Hepatocyte (in vitro differentiated cells): ENCODE measurements at regions not wholly inside any gene's neighbourhood (a gene's known extent, or its start where the extent isn't known, plus 50 kb on each side); places are given as distances from the start of the nearest gene placed in this dataset.

Experiments used
- DNase-seq: peaks from one replicate; pipeline ENCODE4 v3.0.0-alpha.2; 2016; ENCODE audit warnings: low spot score
- H2AFZ ChIP-seq: fragments of 200-600 bp; sonication (generic); 2 replicates; pipeline ENCODE4 v1.6.0; 2016; ENCODE audit warnings: antibody characterized with exemption, mild to moderate bottlenecking
- H3K27ac ChIP-seq: fragments of 200-600 bp; sonication (generic); 2 replicates; pipeline ENCODE4 v1.5.1; 2016; ENCODE audit warnings: mild to moderate bottlenecking
- H3K27me3 ChIP-seq: fragments of 200-600 bp; sonication (generic); 2 replicates; pipeline ENCODE4 v1.6.1; 2016
- H3K36me3 ChIP-seq: fragments of 200-600 bp; sonication (generic); replicated peaks from 2 replicates; pipeline ENCODE4 v1.5.1; 2016; ENCODE audit warnings: low read depth; ENCODE audit not compliant: insufficient read depth
- H3K4me1 ChIP-seq: fragments of 200-600 bp; sonication (generic); 2 replicates; pipeline ENCODE4 v1.5.1; 2016; ENCODE audit warnings: mild to moderate bottlenecking, moderate library complexity; ENCODE audit not compliant: insufficient read depth
- H3K4me2 ChIP-seq: fragments of 200-600 bp; sonication (generic); 2 replicates; pipeline ENCODE4 v1.6.0; 2016
- H3K4me3 ChIP-seq: fragments of 200-600 bp; sonication (generic); 2 replicates; pipeline ENCODE4 v1.5.1; 2016; ENCODE audit warnings: mild to moderate bottlenecking
- H3K79me2 ChIP-seq: fragments of 200-600 bp; sonication (generic); 2 replicates; pipeline ENCODE4 v1.6.0; 2017; ENCODE audit warnings: mild to moderate bottlenecking
- H3K9me2 ChIP-seq: fragments of 200-600 bp; sonication (generic); replicated peaks from 2 replicates; pipeline ENCODE4 v1.6.0; 2017; ENCODE audit warnings: mild to moderate bottlenecking; ENCODE audit not compliant: insufficient read depth
- H3K9me3 ChIP-seq: fragments of 200-600 bp; sonication (generic); 2 replicates; pipeline ENCODE4 v1.5.1; 2016; ENCODE audit warnings: low read depth, mild to moderate bottlenecking
- H4K20me1 ChIP-seq: fragments of 200-600 bp; sonication (generic); 2 replicates; pipeline ENCODE4 v1.6.0; 2016; ENCODE audit warnings: mild to moderate bottlenecking; ENCODE audit not compliant: insufficient read depth, poor library complexity, severe bottlenecking
- CTCF ChIP-seq: fragments of 200-600 bp; sonication (generic); IDR thresholded peaks from 2 replicates; pipeline ENCODE4 v1.5.1; 2016; ENCODE audit warnings: antibody characterized with exemption, mild to moderate bottlenecking; ENCODE audit not compliant: poor library complexity
- EZH2 ChIP-seq: fragments of 200-600 bp; sonication (generic); IDR thresholded peaks from 2 replicates; pipeline ENCODE4 v1.6.1; 2016; ENCODE audit warnings: antibody characterized with exemption, mild to moderate bottlenecking, borderline replicate concordance
- EZH2phosphoT487 ChIP-seq: fragments of 200-600 bp; sonication (generic); IDR thresholded peaks from one replicate; pipeline ENCODE4 v1.6.1; 2018; ENCODE audit warnings: antibody characterized with exemption, mild to moderate bottlenecking, low read depth, moderate library complexity; ENCODE audit not compliant: unreplicated experiment, severe bottlenecking
- WGBS: methylation state at CpG from one replicate; pipeline ENCODE4 v1.1.6; 2016; ENCODE audit warnings: low lambda C conversion rate; ENCODE audit errors: missing lambda C conversion rate; 5-methylcytosine and 5-hydroxymethylcytosine counted together

- Histone ChIP-seq H4K20me1 (no peaks in the 10 kb centered on the region), H3K9me2 (no peaks in the 10 kb centered on the region), H3K27ac (no peak overlapping the region), H3K9me3 (no peaks in the 10 kb centered on the region), H3K27me3 (no peaks in the 10 kb centered on the region), H3K4me1 (no peaks in the 10 kb centered on the region), H3K79me2 (no peaks in the 10 kb centered on the region), H2AFZ (no peak overlapping the region), H3K36me3 (no peaks in the 10 kb centered on the region), H3K4me3 (no peak overlapping the region), H3K4me2 (no peak overlapping the region)
- WGBS, result 94% methylated on average over 2 of the region's 2 CpGs
- no peak for TF ChIP-seq EZH2
- no peak for TF ChIP-seq EZH2phosphoT487
- no peak for TF ChIP-seq CTCF
- DNase-seq, result no peak
Observed at GRCh38 chr11:71124127-71124526, 128.2 kb downstream of the SHANK2 start.

DNA sequence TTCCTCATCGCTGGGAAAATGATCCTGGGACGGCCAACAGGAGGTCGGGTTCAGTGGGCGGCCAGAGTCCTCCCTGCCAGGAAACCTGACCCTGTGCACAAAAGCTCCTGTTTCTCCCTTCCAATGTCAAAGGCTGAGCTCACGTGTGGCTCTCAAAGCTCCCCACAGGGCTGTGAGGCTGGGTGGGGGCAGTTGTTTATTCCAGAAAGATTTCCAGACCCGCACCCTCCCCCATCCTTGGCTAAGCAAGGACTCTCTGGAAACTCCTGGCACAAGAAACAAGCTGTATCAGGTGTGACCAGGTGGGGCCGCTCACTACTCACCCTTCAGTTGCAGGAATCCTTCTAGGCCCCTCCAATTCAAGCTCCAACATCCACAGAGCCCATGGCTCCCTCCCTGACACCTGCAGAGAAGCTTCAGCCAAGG, 131.9 kb downstream of the SHANK2 start:
- H3K36me3 ChIP-seq, result no peaks in the 10 kb centered on the region
- no peak overlapping the region for H3K27ac ChIP-seq
- H3K4me1 ChIP-seq, result no peaks in the 10 kb centered on the region
- H3K9me3 ChIP-seq, result no peaks in the 10 kb centered on the region
- no peaks in the 10 kb centered on the region for H3K9me2 ChIP-seq
- H2AFZ ChIP-seq, result no peak overlapping the region
- H3K79me2 ChIP-seq, result no peaks in the 10 kb centered on the region
- no peak overlapping the region for H3K4me3 ChIP-seq
- no peaks in the 10 kb centered on the region for H4K20me1 ChIP-seq
- no peaks in the 10 kb centered on the region for H3K27me3 ChIP-seq
- DNase-seq, result peak; percentile 67
- H3K4me2 ChIP-seq, result no peak overlapping the region
- WGBS, result 33% methylated on average over 7 of the region's 7 CpGs
- no peak for TF ChIP-seq EZH2phosphoT487
- no peak for TF ChIP-seq EZH2
- peak; percentile 58 for TF ChIP-seq CTCF

GRCh38 chr11:71119656-71120269, 132.6 kb downstream of the SHANK2 start:
- no peak overlapping the region for H2AFZ ChIP-seq
- no peak overlapping the region for H3K4me3 ChIP-seq
- no peaks in the 10 kb centered on the region for H3K4me1 ChIP-seq
- no peak for DNase-seq
- no peak overlapping the region for H3K4me2 ChIP-seq
- TF ChIP-seq EZH2, result no peak
- TF ChIP-seq EZH2phosphoT487, result no peak
- TF ChIP-seq CTCF, result no peak
- WGBS, result 89% methylated on average over 9 of the region's 9 CpGs
- H3K27me3 ChIP-seq, result no peaks in the 10 kb centered on the region
- H3K79me2 ChIP-seq, result no peaks in the 10 kb centered on the region
- no peaks in the 10 kb centered on the region for H4K20me1 ChIP-seq
- H3K36me3 ChIP-seq, result no peaks in the 10 kb centered on the region
- no peaks in the 10 kb centered on the region for H3K9me3 ChIP-seq
- no peak overlapping the region for H3K27ac ChIP-seq
- no peaks in the 10 kb centered on the region for H3K9me2 ChIP-seq
